HEK293T (cell line): ENCODE measurements at regions not wholly inside any gene's neighbourhood (a gene's known extent, or its start where the extent isn't known, plus 50 kb on each side); places are given as distances from the start of the nearest gene placed in this dataset.

Source experiments
- CTCF ChIA-PET: fragments of 350-600 bp; formaldehyde crosslinking; extraction: SDS; loops from one replicate; lab custom pipeline; 2021; ENCODE audit warnings: antibody characterized with exemption, inconsistent platforms; lab: Yijun Ruan, JAX
- POLR2A ChIA-PET: fragments of 350-600 bp; formaldehyde crosslinking; extraction: SDS; loops from one replicate; lab custom pipeline; 2020; ENCODE audit warnings: antibody characterized with exemption, inconsistent platforms; lab: Yijun Ruan, JAX
- DNase-seq: peaks from one replicate; pipeline ENCODE4 v3.0.0; 2012; ENCODE audit warnings: mixed read lengths; ENCODE audit errors: extremely low spot score
- ARNT ChIP-seq: fragments of 450-650 bp; IDR thresholded peaks from 2 replicates; pipeline ENCODE4 v1.6.1; 2017; ENCODE audit warnings: mild to moderate bottlenecking
- BHLHE40 ChIP-seq: fragments of 450-650 bp; IDR thresholded peaks from 2 replicates; pipeline ENCODE4 v1.6.1; 2016; ENCODE audit warnings: mild to moderate bottlenecking, moderate library complexity, borderline replicate concordance
- CTBP1 ChIP-seq: fragments of 450-650 bp; IDR thresholded peaks from 2 replicates; pipeline ENCODE4 v1.6.1; 2016; ENCODE audit warnings: borderline replicate concordance
- ELF4 ChIP-seq: fragments of 450-650 bp; IDR thresholded peaks from 2 replicates; pipeline ENCODE4 v1.6.1; 2017; ENCODE audit warnings: antibody characterized with exemption
- FOXA1 ChIP-seq: fragments of 450-650 bp; IDR thresholded peaks from 2 replicates; pipeline ENCODE4 v1.6.1; 2016; ENCODE audit warnings: mild to moderate bottlenecking
- FOXK2 ChIP-seq: fragments of 450-650 bp; IDR thresholded peaks from 2 replicates; pipeline ENCODE4 v1.6.1; 2016; ENCODE audit warnings: mild to moderate bottlenecking
- FOXM1 ChIP-seq: fragments of 450-650 bp; IDR thresholded peaks from 2 replicates; pipeline ENCODE4 v1.6.1; 2017; ENCODE audit warnings: mild to moderate bottlenecking, borderline replicate concordance
- HDGF ChIP-seq: fragments of 450-650 bp; IDR thresholded peaks from 2 replicates; pipeline ENCODE4 v1.6.1; 2017; ENCODE audit warnings: antibody characterized with exemption, borderline replicate concordance
- L3MBTL2 ChIP-seq: fragments of 450-650 bp; conservative IDR thresholded peaks from 2 replicates; pipeline ENCODE4 v1.6.1; 2016; ENCODE audit warnings: mild to moderate bottlenecking
- LEF1 ChIP-seq: fragments of 450-650 bp; IDR thresholded peaks from 2 replicates; pipeline ENCODE4 v1.6.1; 2017; ENCODE audit warnings: mild to moderate bottlenecking, borderline replicate concordance
- NFRKB ChIP-seq: fragments of 450-650 bp; IDR thresholded peaks from 2 replicates; pipeline ENCODE4 v1.6.1; 2016; ENCODE audit warnings: mild to moderate bottlenecking, moderate library complexity
- PKNOX1 ChIP-seq: fragments of 450-650 bp; IDR thresholded peaks from 2 replicates; pipeline ENCODE4 v1.6.1; 2016
- SP1 ChIP-seq: fragments of 450-650 bp; IDR thresholded peaks from 2 replicates; pipeline ENCODE4 v1.6.1; 2017
- SUZ12 ChIP-seq: fragments of 450-650 bp; IDR thresholded peaks from 2 replicates; pipeline ENCODE4 v1.6.1; 2016; ENCODE audit warnings: mild to moderate bottlenecking
- TARDBP ChIP-seq: fragments of 450-650 bp; IDR thresholded peaks from 2 replicates; pipeline ENCODE4 v1.6.1; 2016
- ZNF384 ChIP-seq: fragments of 450-650 bp; IDR thresholded peaks from 2 replicates; pipeline ENCODE4 v1.6.1; 2016

- TF ChIP-seq LEF1 = no peak
- TF ChIP-seq ELF4 = no peak
- TF ChIP-seq PKNOX1 = no peak
- TF ChIP-seq ARNT = no peak
- no peak for TF ChIP-seq FOXA1
- TF ChIP-seq L3MBTL2 = no peak
- no peak for TF ChIP-seq BHLHE40
- no peak for DNase-seq
- ChIA-PET CTCF (interaction anchor here (0.7 to 1.2 kb wide), 2 partner anchors 9 to 11 kb away, joined by 3 read pairs; no protein-coding TSS in a partner anchor), POLR2A (no interaction called here)
Observed at GRCh38 chr5:77910602-77911188, 134.6 kb upstream of the TBCA start.

GRCh38 chr5:77909237-77909636 lies 133.1 kb upstream of the TBCA start:
- POLR2A ChIA-PET = interaction anchor here (0.6 kb wide), 1 partner anchor 11 kb away, joined by 3 read pairs; no protein-coding TSS in a partner anchor
- CTCF ChIA-PET = no interaction called here
- no peak for DNase-seq
- TF ChIP-seq TARDBP (no peak), CTBP1 (no peak), FOXA1 (no peak), BHLHE40 (no peak), SUZ12 (no peak), FOXK2 (no peak), ELF4 (no peak), LEF1 (no peak), ARNT (no peak), FOXM1 (no peak), PKNOX1 (no peak), L3MBTL2 (no peak), SP1 (no peak), HDGF (no peak), ZNF384 (no peak)

- peak; percentile 23 for DNase-seq
- ChIA-PET CTCF (no interaction called here), POLR2A (interaction anchor here (0.6 kb wide), 1 partner anchor 11 kb away, joined by 3 read pairs; no protein-coding TSS in a partner anchor)
- TF ChIP-seq PKNOX1 = peak; percentile 93
- TF ChIP-seq FOXM1 = no peak
- TF ChIP-seq LEF1 = no peak
- TF ChIP-seq FOXA1 = no peak
Observed at GRCh38 chr5:77908787-77909186, 132.6 kb upstream of the TBCA start.

- no peak for DNase-seq
- TF ChIP-seq BHLHE40 = no peak
- no peak for TF ChIP-seq ELF4
- no peak for TF ChIP-seq LEF1
- no peak for TF ChIP-seq ARNT
- TF ChIP-seq FOXM1 = no peak
- no peak for TF ChIP-seq PKNOX1
- no peak for TF ChIP-seq L3MBTL2
- no peak for TF ChIP-seq NFRKB
- no peak for TF ChIP-seq TARDBP
- TF ChIP-seq FOXA1 = no peak
- no peak for TF ChIP-seq SP1
- TF ChIP-seq HDGF = no peak
- TF ChIP-seq ZNF384 = no peak
- ChIA-PET POLR2A (no interaction called here), CTCF (no interaction called here)
Observed at GRCh38 chr5:77907786-77908185, 131.6 kb upstream of the TBCA start.

- ChIA-PET POLR2A (no interaction called here), CTCF (no interaction called here)
- TF ChIP-seq PKNOX1 (no peak), SUZ12 (no peak), TARDBP (no peak), FOXM1 (no peak), FOXA1 (no peak), L3MBTL2 (no peak), NFRKB (no peak), HDGF (no peak), ARNT (no peak), SP1 (no peak)
- DNase-seq = no peak
Observed at GRCh38 chr5:77906806-77907205, 130.7 kb upstream of the TBCA start.

GRCh38 chr5:77904362-77904761 lies 128.2 kb upstream of the TBCA start:
- no peak for DNase-seq
- ChIA-PET POLR2A (interaction anchor here (0.6 to 0.7 kb wide), 2 partner anchors 54 to 91 kb away, joined by 3 read pairs; no protein-coding TSS in a partner anchor), CTCF (no interaction called here)
- TF ChIP-seq SP1 = no peak
- TF ChIP-seq SUZ12 = no peak
- TF ChIP-seq LEF1 = no peak
- TF ChIP-seq ARNT = no peak
- no peak for TF ChIP-seq CTBP1
- TF ChIP-seq FOXA1 = no peak
- TF ChIP-seq TARDBP = no peak
